ENCODE measurements at regions not wholly inside any gene's neighbourhood (a gene's known extent, or its start where the extent isn't known, plus 50 kb on each side); places are given as distances from the start of the nearest gene placed in this dataset.

DNA sequence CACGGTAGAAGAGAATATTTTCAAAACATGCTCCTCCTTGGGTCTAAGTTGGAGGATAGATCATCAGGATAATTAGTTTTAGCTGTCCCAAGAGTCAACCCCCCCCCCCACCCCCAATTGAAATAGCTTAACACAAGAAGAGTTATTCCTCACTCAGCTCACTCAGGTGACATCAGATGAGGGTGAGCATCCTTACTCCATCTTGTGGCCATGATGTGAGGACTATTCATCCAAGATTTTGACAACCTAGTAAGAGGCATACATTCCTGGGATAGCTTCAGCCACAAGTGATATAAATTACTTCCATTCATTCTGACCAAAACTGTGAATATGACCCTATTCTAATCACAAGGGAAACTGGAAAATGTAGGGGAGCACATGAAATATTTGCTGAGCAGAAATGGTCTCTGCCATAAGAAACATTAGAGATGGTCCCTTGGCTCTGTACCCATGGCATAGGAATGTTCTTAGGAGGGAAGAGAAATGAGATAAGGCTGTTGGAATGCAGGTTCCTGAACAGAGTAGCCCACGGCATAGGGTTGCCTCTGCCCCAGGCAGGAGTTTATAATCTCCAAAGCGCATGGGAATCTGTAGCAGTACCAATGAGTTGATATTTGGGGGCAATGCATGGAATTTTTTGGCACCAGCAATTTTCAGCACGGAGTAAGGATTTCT is 257.2 kb downstream of the CYRIA start:
- no peak for TF ChIP-seq SMC3 (conservative IDR thresholded peaks at IDR 0.05; ENCODE audit: poor library complexity)
- TF ChIP-seq, protein P1, sequence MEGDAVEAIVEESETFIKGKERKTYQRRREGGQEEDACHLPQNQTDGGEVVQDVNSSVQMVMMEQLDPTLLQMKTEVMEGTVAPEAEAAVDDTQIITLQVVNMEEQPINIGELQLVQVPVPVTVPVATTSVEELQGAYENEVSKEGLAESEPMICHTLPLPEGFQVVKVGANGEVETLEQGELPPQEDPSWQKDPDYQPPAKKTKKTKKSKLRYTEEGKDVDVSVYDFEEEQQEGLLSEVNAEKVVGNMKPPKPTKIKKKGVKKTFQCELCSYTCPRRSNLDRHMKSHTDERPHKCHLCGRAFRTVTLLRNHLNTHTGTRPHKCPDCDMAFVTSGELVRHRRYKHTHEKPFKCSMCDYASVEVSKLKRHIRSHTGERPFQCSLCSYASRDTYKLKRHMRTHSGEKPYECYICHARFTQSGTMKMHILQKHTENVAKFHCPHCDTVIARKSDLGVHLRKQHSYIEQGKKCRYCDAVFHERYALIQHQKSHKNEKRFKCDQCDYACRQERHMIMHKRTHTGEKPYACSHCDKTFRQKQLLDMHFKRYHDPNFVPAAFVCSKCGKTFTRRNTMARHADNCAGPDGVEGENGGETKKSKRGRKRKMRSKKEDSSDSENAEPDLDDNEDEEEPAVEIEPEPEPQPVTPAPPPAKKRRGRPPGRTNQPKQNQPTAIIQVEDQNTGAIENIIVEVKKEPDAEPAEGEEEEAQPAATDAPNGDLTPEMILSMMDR (IDR thresholded peaks at IDR 0.05; ENCODE audit: poor library complexity, severe bottlenecking): no peak
- no peak for TF ChIP-seq POLR2AphosphoS5 (IDR thresholded peaks at IDR 0.05)
- TF ChIP-seq REST (IDR thresholded peaks at IDR 0.05; ENCODE audit: borderline replicate concordance): no peak
- no peak for TF ChIP-seq EP300 (conservative IDR thresholded peaks at IDR 0.05; ENCODE audit: poor library complexity, severe bottlenecking)
- no peak for TF ChIP-seq EZH2 (IDR thresholded peaks at IDR 0.05; ENCODE audit: borderline replicate concordance, insufficient read depth, low read length, poor library complexity, severe bottlenecking)
- TF ChIP-seq TAF1 (IDR thresholded peaks at IDR 0.05; ENCODE audit: low read depth): no peak
